HL-60 (cell line): ENCODE measurements at regions not wholly inside any gene's neighbourhood (a gene's known extent, or its start where the extent isn't known, plus 50 kb on each side); places are given as distances from the start of the nearest gene placed in this dataset.

Experiments used
- DNase-seq, 2 experiments: peaks; one replicate each; pipeline ENCODE4 v3.0.0-alpha.2; 2010 to 2020; ENCODE audit warnings: low read depth in 1 of 2, low spot score in 1 of 2
- H3K27ac ChIP-seq: fragments of 250-450 bp; sonication (Bioruptor Pico); replicated peaks from 2 replicates; pipeline ENCODE4 v1.5.1; 2020; ENCODE audit warnings: mild to moderate bottlenecking, moderate library complexity
- H3K27me3 ChIP-seq: fragments of 250-450 bp; sonication (Bioruptor Pico); 2 replicates; pipeline ENCODE4 v1.5.1; 2021; ENCODE audit warnings: mild to moderate bottlenecking, moderate library complexity; ENCODE audit not compliant: insufficient read depth, poor library complexity, severe bottlenecking
- H3K4me3 ChIP-seq: replicated peaks from 2 replicates; pipeline ENCODE4 v1.5.1; 2011; ENCODE audit warnings: mild to moderate bottlenecking, control low read depth, low read length; ENCODE audit not compliant: insufficient read depth
- CTCF ChIP-seq: IDR thresholded peaks from one replicate; pipeline ENCODE4 v1.5.1; 2011; ENCODE audit warnings: low read length, control low read depth, inconsistent platforms; ENCODE audit not compliant: insufficient read depth
- GABPA ChIP-seq: IDR thresholded peaks from 2 replicates; pipeline ENCODE4 v1.6.1; 2012; ENCODE audit warnings: low read depth
- POLR2AphosphoS5 ChIP-seq: IDR thresholded peaks from 2 replicates; pipeline ENCODE4 v1.6.1; 2012; ENCODE audit warnings: low read depth
- REST ChIP-seq: IDR thresholded peaks from 2 replicates; pipeline ENCODE4 v1.6.1; 2012; ENCODE audit warnings: low read depth; ENCODE audit not compliant: insufficient replicate concordance
- SPI1 ChIP-seq: IDR thresholded peaks from 2 replicates; pipeline ENCODE4 v1.6.1; 2012; ENCODE audit warnings: low read depth, mild to moderate bottlenecking, borderline replicate concordance

- H3K27ac ChIP-seq = no peak overlapping the region
- peaks cover 10% of the 10 kb centered on the region for H3K27me3 ChIP-seq
- TF ChIP-seq SPI1 = no peak
- no peak for TF ChIP-seq CTCF
- TF ChIP-seq GABPA = no peak
- no peak for TF ChIP-seq POLR2AphosphoS5
- TF ChIP-seq REST = no peak
- H3K4me3 ChIP-seq = no peak overlapping the region
- peak in 1 of 2 experiments; percentile 12 for DNase-seq
These were observed 87.2 kb upstream of the CDKN3 start for GRCh38 chr14:54309615-54310014.

- H3K27me3 ChIP-seq = peaks cover 10% of the 10 kb centered on the region
- no peak overlapping the region for H3K4me3 ChIP-seq
- no peak overlapping the region for H3K27ac ChIP-seq
- DNase-seq = no peak
- TF ChIP-seq POLR2AphosphoS5 (no peak), REST (no peak), SPI1 (no peak), CTCF (no peak), GABPA (no peak)
These were observed 86.5 kb upstream of the CDKN3 start for GRCh38 chr14:54310151-54310850.

- TF ChIP-seq SPI1 = no peak
- no peak for TF ChIP-seq CTCF
- TF ChIP-seq GABPA = no peak
- no peak for TF ChIP-seq REST
- no peak for TF ChIP-seq POLR2AphosphoS5
- Histone ChIP-seq H3K27ac (no peak overlapping the region), H3K4me3 (no peak overlapping the region), H3K27me3 (peaks cover 10% of the 10 kb centered on the region)
- no peak for DNase-seq
These were observed 86.0 kb upstream of the CDKN3 start for GRCh38 chr14:54310851-54311228.
